ENCODE measurements at regions not wholly inside any gene's neighbourhood (a gene's known extent, or its start where the extent isn't known, plus 50 kb on each side); places are given as distances from the start of the nearest gene placed in this dataset.

DNA sequence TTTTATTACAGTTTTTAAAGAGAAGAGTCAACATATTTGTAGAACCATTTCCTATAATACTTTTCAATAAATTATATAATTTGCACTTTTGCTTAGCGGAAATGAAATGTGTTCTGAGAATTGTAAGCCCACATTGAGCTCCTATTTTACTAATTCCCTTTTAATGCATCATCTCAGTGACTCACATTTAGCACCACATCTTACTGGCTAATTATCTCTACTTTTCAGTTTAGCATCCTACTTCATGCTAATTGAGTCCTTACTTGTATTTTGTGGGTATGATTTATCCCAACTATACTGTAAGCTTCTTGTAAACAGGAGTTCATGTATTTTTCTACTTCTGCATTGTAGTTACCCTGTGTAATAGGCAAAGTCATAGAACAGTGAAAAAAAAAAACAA, 67.5 kb downstream of the TMX1 start:
- DNase-seq (ENCODE audit: low spot score) = no peak

DNA sequence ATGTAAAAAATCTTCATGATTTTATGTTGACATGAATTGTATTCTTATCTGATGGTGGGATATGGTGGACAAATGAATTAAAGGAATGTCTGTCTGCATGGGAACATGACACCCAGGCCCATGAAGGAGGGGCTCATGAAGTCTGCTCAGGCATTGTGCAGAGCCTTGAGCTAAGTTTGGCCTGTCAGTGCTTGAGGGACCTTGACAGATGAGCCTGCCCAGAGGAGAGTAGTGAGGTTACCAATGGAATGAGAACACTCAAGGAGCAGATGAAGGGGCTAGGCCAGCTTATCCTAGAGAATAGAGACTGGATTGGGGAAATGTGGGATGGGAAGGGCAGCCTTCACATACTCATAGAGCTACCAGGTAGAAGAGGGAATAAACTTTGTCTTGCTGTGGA, 68.8 kb downstream of the TMX1 start:
- DNase-seq (ENCODE audit: low spot score) = no peak

DNA sequence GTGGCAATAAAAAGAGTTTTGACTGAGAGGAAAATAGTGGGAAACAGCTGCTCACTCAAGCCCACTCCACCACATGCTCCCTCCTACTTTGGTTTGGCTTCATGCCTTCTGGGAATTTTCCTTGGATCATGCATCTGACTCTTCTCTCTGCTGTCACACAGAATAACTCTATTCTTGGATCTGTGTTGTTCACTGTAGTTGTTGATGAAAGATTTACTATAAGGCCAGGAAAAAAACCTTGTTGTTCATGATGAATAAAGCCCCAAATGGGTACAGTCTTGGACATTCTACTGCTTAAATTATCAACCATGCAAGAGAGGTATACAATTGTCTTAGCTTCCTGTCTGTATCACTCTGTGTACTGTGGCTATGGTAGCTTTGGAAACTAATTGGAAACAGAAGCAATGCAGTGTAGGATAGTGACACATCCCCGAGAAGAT, 70.5 kb downstream of the TMX1 start:
- peak; percentile 79 for DNase-seq (ENCODE audit: low spot score)

DNA sequence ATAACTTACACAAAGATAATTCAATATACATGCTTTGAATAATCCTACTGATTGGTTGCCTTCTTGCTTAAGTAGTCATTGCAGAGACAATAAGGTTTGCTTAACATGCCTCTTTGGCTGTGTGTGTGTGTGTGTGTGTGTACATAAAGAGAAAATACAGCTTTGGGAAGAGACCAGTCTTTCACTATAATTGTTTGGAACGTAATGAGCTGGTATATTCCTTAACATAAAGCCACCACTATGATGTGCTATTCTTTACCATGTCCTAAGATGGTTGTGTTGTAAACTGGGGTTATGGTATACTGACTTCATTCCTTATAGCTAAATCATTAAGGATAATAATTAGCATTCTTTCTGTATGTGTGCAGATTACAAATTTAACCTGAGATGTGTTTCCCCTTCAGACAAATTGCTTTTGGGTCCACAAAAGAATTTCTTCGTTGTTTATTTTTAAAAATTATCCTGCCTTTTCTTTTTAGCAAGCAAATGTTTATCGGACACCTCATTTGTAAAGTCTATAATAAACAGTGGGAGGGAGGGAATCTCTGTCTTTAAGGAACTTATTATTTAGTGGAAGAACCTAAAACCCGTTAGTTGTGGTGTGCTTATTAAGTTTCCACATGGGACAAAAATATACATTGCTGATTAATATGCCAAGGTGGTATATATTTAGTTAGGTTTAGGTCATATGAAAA, 74.4 kb downstream of the TMX1 start:
- no peak for DNase-seq (ENCODE audit: low spot score)

DNA sequence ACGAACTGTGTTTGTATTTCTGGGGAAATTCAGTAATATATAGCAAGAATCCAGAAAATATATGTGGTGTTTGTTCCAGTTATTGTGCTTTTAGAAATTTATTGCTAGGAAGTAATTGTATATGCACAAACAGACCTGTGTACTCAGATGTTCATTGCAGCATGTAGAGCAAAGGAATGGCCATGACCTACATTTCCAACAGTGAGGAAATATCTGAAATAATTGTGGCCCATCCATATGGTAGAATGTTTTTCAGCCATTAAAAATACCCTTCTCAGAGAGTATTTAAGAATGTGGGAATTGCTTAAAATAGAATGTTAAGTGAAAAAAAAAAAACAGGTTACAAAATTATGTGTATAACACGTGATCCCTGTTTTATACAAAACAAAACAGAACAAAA, 77.3 kb downstream of the TMX1 start:
- no peak for DNase-seq (ENCODE audit: low spot score)

DNA sequence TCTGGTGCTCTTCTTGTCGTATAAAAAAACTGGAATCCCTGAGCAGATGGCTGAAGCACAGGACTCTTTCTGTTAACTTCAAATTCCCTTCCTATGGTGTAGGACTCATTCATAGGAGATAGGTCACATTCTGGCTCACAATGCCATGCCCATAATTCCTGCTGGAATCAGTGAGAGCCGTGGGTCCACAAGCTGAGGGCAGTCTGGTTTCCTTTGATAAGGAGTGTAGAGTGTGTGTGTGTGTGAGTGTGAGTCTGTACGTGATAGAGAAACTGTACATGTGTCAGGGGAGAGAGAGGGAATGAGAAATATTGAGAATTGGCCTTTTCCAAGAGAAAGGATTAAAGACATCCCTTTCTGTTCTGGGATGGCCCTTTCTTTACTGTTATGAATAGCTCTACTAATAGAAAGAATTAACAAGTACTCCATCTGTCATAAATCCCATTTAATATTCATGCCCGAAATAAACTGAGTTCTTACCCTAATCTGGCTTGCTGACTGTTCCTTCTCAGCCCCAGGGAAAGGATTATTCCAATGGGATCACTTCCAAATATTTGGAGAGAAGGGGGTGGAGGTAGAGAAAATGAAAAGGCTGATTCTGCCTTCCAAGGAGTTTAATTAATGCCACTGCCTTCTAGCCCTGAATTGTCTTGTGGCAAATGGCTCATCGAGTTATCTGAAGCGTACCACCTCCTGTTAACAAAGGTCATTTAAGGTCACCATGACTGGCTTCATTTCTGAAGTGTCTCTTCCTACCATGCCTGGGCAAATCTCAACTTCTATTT, 79.0 kb downstream of the TMX1 start:
- peak; percentile 87 for DNase-seq (ENCODE audit: low spot score)

DNA sequence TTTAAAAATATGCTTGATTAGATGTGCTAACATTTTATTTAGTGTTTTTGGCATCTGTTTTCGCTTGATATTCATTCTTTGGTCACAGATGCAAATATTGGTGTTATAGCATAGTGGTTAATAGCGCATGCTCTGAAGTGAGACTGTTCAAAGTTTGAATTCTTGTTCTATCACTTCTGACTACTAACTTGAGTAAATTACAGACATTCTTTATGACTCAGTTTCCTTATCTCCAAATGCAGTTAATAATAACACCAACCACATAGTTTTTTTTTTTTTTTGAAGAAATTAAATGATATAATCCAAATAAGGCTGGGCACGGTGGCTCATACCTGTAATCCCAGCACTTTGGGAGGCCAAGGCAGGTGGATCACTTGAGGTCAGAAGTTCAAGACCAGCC, 81.0 kb downstream of the TMX1 start:
- no peak for DNase-seq (ENCODE audit: low spot score)

DNA sequence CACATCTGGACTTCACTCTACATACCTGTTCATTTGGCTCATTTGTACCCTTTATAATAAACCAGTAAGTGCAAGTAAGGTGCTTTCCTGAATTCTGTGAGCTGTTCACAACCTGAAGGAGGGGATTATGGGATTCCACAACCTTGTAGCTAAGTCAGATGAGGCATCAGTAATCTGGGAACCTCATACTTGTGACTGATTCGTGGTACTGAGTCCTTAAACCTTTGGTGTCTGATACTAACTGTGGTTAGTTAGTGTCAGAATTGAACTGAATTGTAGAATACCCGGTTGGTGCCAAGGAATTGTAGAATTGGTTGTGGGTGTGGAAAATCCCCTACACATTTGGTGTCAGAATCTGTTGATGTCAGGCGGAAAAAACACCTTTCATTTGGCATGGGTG, 83.4 kb downstream of the TMX1 start:
- DNase-seq (ENCODE audit: low spot score) = no peak

DNA sequence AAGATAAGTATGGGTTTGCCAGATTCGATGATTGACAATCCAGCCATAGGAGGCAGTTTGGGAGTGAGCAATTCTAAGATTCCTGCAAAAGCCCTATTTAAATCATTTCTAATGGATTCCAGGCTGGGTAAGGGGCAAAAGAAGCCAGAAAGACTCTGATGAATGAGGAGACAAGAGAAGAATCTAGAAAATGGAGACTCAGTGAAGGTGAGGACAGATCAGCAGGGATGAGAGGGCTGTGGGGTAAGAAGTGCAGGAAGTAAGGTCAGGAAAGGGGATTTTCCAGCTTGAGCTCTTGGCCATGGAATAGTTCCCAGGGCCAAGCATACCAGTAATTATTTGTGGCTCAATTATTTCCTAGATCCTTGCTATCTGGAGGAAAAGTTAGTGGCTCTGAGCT, 87.3 kb downstream of the TMX1 start:
- DNase-seq (ENCODE audit: low spot score) = no peak

DNA sequence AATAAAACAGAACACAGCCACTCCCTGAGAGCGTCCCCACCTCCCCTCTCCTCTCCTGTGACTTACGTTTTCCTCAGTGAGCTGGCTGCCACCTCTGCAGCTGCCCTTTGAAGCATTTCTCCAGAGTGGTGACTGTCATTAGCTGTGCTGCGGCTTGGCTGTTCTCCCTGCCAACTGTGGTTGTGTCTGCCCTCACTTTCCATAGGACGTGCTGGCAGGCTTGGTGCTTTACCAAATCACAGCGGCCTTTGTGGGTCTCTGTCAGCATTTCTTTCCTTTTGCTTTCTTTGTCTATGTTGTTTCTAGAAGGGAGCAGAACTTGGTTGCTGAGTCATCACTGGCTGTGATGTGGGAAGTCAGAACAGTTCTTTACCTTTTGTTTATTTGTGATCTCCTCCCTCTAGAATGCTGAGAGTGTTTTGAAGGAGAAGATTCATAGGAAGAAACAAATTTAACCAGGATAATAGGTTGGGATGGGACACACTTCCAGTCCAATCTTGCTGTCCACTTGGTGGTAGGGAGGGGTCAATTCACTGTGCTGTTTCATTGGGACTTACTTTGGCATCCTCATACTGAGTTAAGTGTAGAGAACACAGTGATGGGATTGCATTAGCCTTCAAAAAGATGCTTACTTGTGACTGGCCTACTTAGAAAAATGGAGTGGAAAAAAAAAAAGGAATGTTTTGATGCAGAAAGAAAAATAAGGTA, 88.2 kb downstream of the TMX1 start:
- no peak for DNase-seq (ENCODE audit: low spot score)

DNA sequence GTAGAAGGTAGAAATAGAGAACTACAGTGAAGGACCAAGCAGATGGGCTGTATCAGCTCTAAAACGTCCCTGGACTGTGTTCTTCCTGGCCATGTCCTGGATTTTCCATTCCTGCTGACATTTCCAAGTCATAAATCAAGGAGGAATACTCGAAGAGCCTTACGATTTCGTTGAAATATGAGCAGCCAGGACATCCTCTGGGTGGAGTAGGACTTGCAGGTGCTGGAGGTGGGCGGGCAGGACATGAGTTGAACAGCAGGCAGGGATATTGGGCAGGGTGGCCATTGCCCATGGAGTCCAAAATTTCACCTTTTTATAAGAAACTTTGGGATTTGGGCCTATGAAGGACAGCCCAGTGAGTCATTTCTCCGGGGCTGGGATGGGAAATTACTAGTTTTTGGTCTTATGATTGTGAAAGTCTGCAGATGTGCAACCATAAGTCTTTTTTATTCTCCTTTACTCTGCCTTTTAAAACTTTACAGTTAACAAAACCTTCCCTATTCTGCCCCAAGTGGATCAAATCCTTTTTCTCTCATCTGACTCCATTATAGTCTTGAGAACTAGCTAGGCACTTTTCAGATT, 88.8 kb downstream of the TMX1 start:
- DNase-seq (ENCODE audit: low spot score) = peak; percentile 52

DNA sequence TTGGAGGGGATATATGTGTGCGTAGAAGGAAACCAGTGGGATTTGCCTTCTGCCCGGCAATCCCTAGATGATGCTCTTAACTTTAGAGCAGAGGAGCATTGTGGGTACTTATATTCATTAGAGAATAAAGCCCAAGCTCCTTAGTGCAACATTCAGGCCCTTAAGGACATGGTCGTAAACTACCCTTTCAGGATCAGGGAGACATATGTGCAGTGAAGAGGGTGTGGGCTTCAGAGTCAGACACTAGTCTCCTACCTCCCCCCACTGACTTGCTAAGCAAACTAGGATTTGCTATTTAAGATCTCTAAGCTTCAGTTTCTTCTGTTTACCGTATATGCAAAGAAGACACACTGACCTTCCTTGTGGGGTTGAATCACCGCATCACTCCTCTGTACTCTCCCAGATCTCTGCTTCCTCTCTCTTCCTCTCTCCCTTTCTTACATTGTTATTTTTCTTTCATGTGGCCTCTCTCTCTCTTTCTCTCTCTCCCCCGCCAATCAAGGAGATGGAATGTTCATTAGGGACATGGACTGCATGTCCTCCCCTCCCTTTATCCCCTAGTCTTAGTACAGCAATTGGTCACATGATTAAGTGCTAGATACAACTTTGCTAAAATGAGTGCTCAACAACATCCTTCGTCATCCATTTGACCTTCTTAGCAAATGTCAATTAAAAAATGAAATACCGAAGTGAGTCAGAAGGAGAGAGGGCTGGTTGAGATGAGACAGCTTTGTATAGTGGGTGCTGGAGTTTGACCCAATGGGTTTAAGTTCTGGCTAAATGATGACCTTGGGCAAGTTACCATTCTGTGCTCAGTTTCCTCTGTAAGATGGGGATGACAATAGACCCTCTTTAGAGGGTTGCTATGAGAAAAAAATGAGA, 91.7 kb downstream of the TMX1 start:
- DNase-seq (ENCODE audit: low spot score) = peak; percentile 84

DNA sequence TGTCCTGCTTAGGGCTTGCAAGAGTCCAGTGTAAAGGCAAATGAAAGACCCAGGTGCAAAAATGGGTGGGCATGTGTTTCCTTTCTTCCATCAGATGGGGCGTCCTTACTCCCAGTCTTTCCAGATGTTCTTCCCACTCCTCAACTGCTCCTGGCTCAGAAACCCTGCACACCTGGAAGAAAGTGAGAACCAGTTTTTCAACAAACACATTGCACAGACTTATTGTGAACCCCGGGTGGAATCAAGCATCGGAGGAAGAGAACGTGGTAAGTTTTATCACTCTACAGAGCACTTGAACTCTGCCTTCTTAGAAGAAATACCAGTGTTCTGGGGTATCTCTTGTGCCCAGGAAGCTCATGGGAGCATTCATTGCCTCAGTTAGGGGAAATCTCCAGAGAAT, 93.3 kb downstream of the TMX1 start:
- DNase-seq (ENCODE audit: low spot score) = no peak

DNA sequence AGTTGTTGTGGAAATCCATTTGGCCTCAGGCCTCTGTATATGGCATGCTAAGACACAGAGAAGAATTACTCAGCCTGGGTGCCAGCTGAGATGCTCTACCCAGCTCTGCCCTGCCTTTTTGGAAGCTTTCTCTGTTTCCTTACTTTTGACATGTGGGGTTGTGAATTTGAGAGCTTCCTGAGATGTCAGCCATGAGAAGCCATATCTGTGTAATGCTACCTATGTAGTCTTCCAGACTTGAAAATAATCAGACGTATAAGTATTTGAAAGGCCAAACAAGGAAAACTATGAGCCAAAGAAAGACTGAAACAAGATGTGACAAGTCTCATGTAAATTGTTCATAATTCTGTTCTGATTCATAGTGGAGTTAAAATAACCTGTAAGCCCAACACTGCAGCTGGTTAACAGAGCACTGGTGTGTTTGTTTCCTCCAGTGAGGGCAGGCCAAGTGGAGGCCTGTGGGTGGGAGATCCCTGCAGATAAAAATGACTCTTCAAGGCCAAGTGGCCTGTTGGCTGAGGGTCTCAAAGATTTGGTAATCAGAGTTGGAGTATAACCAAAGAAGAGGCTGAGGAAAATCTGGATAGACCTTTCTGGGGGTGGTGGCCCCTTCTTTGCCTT, 94.0 kb downstream of the TMX1 start:
- no peak for DNase-seq (ENCODE audit: low spot score)

DNA sequence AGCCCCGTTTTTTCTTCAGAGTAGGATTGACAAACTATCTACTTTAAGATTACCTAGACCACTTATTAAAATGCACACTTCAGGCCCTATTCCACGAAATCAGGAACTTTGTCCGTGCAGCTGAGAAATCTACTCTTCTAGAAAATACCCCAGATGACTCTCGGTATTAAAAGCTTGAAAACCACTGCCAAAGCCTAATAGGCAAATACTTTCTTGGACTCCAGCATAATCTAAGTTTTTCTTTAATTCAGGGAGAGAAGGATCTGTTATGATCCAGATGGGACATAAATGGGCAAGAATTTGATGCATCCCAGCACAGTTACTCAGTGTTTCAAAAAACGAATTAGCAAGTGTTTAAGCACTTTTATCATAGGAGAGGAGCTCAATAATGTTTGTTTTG, 94.5 kb downstream of the TMX1 start:
- peak; percentile 85 for DNase-seq (ENCODE audit: low spot score)

DNA sequence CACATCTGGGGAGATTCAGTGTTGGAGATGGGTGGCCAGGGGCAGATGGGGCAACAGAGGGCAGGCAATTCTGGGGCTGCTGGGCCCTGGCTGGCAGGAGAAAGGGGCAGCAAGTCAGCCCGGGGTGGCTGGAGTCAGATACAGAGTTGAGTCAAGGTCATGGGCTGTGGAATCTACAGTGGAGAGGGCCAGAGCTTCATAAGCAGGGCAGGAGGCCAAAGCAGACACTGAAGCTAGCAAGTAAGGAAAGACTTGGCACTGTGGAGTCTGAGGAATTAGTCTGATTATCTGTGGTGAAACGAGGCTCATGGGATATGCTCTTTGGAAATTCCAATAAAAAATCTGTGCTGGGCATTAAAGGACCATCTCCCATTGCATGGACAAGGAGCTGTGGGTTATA, 95.5 kb downstream of the TMX1 start:
- peak; percentile 69 for DNase-seq (ENCODE audit: low spot score)

DNA sequence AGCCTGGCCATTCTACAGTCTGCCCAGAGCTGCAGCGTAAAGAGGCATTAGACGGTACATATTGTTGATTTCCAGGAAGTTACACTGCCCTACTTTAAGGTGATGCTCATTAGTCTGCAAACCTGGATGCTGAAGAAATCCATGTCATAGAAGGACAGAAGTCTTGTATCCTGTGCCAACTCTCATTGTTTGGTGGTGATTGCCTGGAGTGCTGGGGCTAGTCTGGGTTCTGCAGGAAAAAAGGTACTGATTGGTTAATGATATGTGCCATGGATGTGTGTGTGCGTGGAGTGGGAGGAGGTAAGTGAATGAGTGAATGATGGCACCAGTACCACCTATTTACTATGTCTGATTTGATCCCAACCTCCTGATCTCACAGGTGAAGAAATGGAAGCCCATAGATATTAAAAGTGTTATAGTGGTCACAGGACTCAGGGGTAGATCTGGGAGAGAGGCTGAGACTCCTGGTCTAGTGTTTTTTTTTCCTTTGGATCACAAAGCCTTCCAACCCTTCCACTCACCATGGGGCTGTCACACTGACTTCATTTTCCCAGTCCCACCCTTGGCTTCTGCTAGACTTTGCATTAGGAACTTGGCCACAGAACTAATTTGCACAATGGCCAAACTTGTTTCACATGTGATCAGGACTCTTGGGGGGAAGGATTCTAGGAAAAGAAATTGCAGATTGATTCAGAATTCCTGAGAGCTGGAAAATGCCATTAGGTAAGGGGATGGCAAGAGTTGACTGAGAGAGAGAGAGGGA, 96.1 kb downstream of the TMX1 start:
- no peak for DNase-seq (ENCODE audit: low spot score)

DNA sequence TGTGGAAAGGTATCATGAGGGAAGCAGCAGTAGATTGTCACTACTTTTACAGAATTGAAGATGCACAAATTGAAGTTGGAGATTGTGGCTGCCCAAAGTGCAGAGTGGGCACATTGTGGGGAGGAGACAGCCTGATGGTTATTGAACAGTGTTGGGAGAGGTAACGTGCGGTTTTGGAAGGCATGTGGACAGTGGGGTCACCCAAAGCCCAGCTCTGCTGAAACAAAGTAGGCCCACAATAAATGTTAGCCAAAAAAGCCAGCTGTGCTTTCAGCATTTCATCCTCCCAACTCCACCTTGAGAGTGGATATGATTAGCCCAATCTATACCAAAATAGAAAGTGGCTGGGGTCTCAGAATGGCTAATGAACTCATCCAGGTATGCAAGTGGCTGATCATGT, 96.7 kb downstream of the TMX1 start:
- no peak for DNase-seq (ENCODE audit: low spot score)

DNA sequence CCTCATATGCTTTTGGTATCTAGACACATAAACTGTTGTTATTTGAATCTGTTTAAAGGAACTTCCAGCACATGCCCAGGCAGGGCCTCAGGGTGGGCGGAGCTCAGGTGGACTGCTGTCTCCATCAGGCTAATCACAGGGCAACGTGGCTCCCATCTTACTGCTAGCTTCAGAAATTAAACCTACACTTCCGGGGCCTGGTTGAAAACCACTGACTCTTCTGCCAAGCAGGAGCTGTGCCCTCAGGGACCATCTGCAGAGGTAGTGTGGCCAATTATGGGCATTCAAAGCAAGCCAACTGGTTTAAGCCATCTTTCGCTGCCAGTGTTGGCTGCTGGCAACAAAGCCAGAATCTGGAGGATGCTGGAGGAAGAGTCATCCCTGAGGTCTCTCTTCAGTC, 97.5 kb downstream of the TMX1 start:
- DNase-seq (ENCODE audit: low spot score) = no peak

DNA sequence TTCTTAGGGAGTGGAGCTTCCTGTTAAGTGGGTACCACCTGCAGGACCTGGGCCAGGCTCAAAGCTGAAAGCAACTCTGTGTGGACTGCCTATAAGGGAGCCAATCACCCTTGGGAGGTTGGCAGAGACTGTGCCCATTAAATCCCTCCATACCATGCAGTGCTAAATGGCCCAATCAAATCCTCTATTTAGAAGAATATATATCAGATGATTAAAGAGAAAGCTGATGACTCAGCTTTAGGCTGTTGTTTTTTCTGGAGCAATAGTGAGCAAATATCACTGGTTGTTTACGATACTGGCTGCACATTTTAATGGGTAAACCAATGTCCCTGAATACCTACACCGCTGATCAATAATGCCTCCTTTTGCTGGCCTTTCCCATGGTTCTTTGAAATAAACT, 101.3 kb downstream of the TMX1 start:
- no peak for DNase-seq (ENCODE audit: low spot score)
